CD1c-positive myeloid dendritic cell (primary cell): ENCODE measurements at regions not wholly inside any gene's neighbourhood (a gene's known extent, or its start where the extent isn't known, plus 50 kb on each side); places are given as distances from the start of the nearest gene placed in this dataset.
"Not testable (repeated sequence)": the region's sequence is repeated elsewhere in the genome, so short reads cannot be mapped to it uniquely, and the experiment has no call there.

Source experiments
- DNase-seq: peaks from one replicate; pipeline ENCODE4 v3.0.0-alpha.2; 2016; ENCODE audit errors: extremely low spot score

DNA sequence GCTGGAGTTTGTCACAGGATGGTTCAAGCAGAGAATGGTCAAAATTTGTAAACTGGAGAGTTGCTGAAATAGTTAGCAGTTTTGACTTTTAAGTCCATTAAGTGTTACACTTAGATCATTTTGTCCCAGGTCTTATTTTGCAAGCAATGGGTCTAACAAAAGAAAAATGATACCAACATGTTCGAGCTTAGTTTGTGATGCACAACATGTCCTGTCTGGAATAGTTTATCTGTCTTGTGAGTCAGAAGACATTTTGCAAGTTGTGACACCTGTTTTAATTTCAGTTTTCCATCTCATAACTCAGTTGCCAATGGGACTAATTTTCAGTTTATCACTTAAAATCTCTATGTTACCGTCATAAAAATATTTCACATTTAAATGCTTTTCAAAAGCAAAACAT is 929.8 kb downstream of the CDH18 start:
- DNase-seq = no peak

- no peak for DNase-seq
Observed at GRCh38 chr5:19064094-19064493, 923.9 kb downstream of the CDH18 start.

DNA sequence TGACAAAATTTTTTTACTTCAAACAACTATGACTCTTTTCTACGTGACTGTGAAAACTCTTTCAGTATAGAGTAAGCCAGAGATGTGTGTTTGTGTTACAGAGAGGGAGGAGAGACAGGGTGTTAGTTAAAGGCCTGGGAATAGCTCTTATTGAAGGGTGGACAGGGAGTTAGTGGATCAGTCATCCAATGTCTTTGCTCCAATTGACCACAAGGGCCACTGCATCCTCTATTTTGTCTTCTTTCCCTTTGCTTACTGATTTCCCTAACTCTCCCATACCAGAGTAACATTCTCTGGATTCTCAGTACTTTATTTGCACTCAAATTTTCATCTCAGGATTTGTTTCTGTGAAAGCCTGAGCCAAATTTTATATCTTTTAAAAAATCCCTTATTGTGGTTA is 920.3 kb downstream of the CDH18 start:
- DNase-seq = no peak

DNA sequence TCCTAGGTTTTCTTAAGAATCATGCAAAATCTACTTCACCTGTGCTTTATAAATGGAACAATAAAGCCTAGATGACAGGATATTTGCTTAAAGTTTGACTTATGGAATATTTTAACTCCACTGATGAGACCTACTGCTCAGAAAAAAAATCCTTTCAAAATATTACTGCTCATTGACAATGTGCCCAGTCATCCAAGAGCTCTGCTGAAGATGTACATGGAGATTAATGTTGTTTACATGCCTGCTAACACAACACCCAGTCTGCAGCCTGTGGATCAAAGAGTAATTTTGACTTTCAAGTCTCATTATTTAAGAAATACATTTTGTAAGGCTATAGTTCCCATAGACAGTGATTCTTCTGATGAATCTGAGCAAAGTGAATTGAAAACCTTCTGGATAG is 889.6 kb downstream of the CDH18 start:
- DNase-seq = no peak

GRCh38 chr5:19099195-19099594 is 888.8 kb downstream of the CDH18 start:
- DNase-seq = no peak

GRCh38 chr5:19104948-19105347 is 883.1 kb downstream of the CDH18 start:
- no peak for DNase-seq

DNA sequence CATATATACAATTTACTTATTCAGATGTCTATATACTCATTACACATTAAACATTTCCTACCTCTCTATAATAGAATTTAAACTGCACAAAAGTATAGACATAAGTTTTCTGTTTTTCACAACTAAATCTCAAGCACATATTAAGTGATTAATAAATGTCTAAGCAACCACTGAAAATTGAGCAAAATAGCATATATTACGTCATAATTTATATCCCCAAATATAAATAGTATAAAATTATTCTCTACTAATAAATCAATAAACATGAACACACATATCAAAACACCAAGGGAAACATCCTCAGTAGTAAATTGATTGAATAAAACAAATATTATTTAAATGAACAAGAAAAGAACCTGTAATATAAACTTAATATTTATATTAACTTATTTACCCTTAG is 865.1 kb downstream of the CDH18 start:
- DNase-seq = no peak

GRCh38 chr5:19125956-19126713 is 861.9 kb downstream of the CDH18 start:
- DNase-seq = no peak

DNA sequence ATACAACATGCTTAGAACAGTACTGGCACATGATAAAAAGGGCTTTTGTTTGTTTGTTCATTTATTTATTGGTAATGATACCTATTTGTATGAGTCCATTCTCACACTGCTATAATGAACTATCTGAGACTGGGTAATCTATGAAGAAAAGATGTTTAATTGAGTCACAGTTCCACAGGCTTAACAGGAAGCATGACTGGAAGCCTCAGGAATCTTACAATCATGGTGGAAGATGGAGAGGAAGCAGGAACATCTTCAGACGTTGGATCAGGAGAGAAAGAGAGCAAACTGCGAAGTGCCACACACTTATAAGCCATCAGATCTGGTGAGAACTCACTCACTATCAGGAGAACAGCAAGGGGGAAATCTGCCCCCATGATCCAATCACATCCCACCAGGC is 847.7 kb downstream of the CDH18 start:
- no peak for DNase-seq

GRCh38 chr5:19141937-19142524 is 846.0 kb downstream of the CDH18 start:
- DNase-seq = not testable (repeated sequence)

GRCh38 chr5:19142713-19143414 is 845.1 kb downstream of the CDH18 start:
- not testable (repeated sequence) for DNase-seq

- no peak for DNase-seq
Observed at GRCh38 chr5:19143935-19144334, 844.1 kb downstream of the CDH18 start.

DNA sequence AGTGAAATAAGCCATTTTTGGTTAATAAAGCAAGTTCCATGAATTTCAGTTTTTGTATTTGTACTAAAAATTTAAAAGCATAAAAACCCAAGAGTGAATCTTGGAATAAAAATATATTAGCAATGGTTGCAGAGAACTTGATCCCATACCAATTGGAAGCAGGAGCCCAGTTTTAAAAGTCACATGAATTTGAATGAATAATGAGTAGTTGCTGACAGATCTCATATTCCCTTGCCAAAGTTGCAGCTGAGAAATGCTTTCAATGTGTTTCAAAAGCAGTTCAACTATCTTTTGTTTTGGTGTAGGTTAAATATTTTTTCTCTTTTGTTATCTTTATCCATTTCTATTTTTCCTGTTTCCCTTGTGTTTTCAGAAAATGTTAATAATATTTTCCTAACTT is 818.6 kb downstream of the CDH18 start:
- no peak for DNase-seq

- no peak for DNase-seq
Observed at GRCh38 chr5:19172926-19173470, 815.0 kb downstream of the CDH18 start.

- no peak for DNase-seq
Observed at GRCh38 chr5:19175776-19176570, 812.0 kb downstream of the CDH18 start.

- no peak for DNase-seq
Observed at GRCh38 chr5:19179571-19179970, 808.4 kb downstream of the CDH18 start.

GRCh38 chr5:19189176-19189575 is 798.8 kb downstream of the CDH18 start:
- DNase-seq = no peak

GRCh38 chr5:19193631-19194030 is 794.4 kb downstream of the CDH18 start:
- DNase-seq = no peak

GRCh38 chr5:19196631-19197030 is 791.4 kb downstream of the CDH18 start:
- DNase-seq = no peak

DNA sequence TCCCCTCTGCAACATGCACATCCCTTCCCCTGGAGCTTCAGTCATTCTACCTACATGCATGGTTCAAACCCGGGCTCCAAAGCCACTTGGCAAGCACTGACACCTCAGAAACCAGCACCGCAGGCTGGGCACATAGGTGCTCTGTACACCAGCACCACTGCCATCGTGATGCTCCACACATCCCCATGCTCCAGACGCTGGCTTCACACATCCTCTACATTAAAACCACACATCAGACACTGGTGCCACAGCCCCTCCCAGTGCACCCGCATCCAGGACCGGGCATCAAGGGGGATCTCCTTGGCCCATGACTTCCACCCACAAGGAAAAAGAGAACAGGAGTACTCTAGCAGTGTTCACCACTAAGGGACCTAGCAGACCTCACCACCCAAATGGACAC is 787.7 kb downstream of the CDH18 start:
- no peak for DNase-seq

DNA sequence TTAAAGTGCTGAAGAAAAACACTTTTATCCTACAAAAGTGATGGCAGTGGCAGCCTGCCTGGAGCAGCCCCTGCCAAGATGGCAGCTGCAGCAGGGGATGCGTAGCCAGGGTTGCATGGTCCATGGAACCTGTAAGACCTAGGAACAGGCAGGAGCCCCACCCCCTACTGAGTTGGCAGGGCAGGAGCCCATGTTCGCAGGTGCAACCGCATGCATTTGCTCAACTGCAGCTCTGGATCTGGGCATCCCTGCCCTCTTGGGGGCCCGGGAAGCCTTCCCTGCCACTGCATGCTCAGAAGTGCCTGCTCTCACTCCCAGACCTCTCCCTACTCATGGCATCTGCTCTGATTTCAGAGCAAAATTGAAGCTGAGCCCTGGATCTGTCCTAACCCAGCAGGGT is 779.6 kb downstream of the CDH18 start:
- no peak for DNase-seq

DNA sequence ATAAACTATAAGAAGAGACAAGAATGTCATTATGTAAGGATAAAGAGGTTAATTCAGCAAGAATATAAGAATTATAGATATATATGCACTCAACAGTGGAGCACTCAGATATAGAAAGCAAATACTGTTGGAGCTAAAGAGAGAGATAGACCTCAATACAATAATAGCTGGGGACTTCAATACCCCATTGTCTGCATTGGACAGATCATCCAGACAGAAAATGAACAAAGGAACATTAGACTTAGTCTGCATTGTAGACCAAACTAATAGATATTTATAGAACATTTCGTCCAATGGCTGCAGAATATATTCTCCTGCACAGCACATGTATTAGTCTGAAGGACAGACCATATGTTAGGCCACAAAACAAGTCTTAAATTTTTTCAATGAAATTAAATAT is 777.1 kb downstream of the CDH18 start:
- DNase-seq = no peak
